ENCODE measurements at regions not wholly inside any gene's neighbourhood (a gene's known extent, or its start where the extent isn't known, plus 50 kb on each side); places are given as distances from the start of the nearest gene placed in this dataset.
A peak's percentile ranks its signal among the peaks of the same experiment; 100 is the strongest.

DNA sequence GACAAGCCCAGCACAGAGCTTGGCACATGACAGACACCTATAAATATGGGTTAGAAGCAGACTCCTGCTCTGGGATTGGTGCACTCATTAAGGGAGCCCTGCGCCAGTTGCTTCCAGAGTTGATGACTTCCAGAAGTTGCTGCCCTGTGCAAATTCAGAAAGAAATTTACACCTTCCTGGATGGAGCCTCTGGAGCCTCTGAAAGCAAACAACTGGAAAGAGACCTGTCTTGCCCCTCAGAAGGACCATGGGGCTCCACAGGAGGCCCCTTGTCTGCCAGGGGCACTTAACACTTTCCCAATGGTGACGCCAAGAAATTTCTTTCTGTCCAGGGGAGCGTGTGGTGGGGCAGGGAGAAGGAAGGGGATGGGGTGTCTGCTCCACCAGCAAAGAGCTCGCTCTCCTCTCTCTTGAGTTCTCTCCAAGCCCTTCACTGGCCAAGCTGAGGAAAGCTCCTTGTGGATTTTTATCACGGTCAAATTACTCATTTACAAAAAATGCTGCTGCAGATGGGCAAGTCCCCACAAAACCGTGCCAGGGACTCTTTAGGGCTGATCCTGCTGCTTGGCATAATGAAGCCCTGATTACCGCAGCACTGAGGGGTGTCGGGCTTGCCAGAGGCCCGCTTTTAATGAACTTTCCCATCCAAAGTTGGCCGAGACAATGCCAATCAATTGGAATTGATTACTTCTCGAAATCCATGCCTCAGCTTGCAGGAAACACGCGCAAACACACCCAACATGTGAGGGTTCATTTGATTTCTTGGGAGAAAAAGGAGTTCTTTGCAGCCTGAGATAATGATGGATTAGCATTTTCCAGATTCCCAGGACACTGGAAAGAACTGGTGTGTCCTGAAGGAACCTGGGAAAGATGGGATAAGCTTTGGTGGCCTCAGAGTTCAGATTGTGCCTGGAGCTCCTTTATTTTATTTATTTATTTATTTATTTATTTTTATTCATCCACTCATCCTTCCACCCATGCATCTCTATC is 583.6 kb upstream of the CDH5 start:
- peak in 17 of 56 donors; percentile 1 to 35 (median 20) for DNase-seq

DNA sequence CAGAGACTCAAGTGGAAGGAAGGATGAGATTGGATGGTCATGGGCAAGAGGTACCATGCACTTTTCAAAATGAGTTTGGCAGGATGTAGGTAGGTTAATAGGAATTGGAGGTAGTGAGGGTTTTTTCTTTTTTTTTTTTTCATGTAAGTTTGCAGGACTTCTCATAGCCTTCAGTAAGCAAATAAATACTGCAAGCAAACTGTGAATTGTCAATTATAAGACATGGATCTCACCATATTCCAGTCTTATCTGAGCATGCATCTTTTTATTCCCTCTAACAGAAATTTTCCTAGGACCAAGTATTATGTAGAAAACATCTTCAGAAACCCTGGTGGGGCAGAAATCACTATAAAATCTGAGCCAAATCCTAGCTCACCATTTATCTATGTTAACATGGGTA is 584.6 kb upstream of the CDH5 start:
- DNase-seq, result no peak

DNA sequence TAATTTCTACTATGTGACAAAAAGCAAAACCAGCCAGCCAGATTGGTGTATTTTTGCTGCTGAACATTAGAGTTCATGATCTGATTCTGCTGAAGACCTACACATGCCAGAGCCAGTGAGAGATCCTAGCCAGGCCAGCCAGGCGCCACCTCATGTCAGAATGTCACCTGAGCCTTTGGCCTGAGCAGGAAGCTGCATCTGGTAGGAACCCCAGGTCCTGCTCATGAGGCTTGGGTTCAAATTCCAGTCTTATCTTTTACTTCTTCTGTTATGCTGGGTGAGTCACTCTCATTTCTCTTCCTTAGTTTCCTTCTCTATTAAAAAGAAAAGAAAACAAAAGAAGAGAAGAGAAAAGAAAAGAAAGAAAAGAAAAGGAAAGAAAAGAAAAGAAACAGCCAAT is 585.1 kb upstream of the CDH5 start:
- peak in 1 of 56 donors; percentile 4 for DNase-seq

DNA sequence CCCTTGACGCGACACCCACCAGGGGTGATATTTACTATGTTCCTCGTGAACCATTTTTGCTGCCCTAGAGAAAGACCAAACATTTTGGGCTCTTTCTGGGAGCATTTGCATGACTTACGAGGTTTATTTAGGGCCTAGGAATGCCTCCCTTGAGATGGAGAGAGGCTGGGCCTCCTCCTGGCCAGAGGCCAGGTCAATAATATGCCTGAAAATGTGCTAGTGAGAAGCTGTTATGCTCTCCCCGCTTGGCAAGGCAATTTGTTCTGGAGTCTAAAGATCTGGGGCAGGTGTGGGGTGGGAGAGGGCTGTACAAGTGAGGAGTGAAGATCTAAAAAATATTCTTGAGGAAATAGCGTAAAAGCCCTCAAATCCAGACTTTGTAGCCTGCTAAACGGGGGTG is 587.3 kb upstream of the CDH5 start:
- DNase-seq, result no peak

DNA sequence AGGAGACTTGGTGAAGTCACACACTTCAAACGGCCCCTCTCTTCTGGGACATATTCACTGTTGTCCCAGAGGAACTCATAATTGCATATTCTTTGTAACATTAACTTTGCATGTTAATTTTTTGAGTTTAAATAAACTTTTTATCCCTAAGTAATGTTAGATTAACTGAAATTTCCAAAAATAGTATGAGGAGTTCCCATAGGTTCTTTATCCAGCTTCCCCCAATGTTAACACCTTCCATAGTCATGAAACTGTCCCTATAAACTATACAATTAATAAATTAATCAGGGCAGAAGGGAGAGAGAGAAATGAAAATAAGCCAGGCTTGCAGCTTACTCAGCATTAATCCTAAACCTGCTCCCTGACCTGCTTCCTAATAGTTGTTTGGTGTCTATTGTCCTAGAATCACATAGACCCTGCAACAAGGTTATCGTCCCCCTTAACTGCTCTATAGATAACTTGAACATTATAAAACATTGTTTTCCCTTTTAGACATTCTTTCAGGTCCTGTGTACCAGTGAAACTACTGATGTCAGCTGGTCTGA is 589.8 kb upstream of the CDH5 start:
- DNase-seq, result no peak

DNA sequence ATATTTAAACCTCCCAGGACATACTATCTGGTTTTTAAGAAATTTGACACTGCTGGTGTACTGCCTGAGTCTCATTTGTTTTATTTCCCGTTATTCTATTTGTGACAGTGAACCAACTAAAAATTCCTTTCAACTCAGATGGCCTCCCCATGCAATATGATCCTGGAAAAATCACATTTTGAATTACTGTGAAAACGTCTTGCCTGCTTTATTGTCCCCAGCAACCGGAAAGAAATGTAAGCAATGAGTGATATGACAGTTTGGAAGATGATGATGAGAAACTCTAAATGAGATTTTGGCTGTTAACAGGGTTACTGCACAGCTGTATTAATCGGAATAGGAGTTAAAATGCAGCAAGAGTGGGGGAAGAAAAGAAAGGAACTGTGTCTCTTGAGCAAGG is 590.7 kb upstream of the CDH5 start:
- no peak for DNase-seq

DNA sequence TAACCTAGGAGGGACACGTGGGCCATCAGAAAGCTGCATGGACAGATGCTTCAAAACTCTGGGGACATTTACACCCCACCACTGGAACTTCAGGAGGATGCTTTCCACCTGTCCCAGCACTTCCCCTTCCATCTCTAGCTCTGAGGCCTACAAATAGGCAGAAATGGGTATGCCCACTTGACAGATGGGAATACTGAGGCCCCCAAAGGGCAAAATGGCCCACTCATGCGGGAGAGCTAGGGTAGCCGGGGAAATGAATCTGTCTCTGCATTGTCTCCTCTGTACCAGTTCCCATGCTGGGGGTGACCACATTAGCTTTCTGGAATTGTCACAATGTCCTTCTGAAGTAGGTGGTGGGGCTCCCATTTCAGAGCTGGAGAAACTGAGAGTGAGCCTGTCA is 592.1 kb upstream of the CDH5 start:
- DNase-seq, result no peak

DNA sequence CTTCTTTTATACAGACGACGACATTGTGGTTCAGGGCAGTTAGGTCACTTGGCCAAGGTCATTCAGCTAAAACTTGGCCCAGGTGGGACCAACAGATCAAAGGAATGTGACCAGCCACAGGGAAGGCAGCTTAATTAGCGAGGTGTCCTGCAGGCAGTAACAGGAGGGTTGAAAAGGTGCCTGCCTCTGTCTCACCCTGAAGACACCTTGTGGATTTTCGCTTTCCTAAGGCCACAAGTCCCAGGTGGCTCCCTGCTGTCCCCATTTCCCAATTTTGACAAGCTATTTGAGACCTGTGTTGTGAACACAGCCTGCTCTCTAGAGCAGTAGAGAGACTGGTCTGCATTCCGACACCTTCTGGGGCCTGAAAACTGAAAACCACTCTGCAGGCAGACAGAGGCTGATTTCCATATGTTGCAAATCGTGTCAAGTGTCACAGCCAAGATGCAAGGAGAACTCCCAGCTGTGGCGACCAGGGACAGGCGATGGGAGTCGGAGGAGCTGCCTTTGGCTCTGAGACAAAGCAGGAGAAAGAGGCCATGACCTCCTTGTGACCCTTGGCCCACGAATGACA is 593.1 kb upstream of the CDH5 start:
- DNase-seq, result no peak

DNA sequence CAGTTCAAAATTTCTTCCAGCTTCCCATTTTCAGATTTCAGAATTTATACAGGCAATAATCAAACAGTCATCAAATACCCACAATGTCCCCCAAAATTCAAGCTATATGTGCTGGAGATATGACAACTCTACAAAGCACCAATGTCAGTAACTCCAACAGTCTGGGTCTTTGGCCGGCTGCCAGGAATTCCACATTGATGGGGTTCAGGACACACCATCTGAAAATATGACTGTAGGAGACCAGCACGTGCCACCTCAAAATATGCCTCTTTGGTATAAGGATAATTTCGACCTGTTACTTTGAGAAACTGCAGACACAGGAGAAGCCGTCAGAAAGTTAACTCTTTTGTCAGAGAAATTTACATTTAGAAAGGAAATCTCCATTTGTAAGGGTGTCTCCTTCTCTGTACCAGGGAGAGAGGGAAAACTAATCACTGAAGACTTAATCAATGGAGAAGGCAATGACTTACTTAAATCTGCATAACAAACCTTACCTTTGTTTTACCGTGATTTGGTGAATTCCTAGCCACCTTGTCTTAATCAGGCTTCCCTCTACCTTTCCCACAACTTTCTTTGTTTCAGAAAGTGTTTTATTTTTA is 594.3 kb upstream of the CDH5 start:
- DNase-seq, result peak in 2 of 56 donors; percentile 1 to 5

DNA sequence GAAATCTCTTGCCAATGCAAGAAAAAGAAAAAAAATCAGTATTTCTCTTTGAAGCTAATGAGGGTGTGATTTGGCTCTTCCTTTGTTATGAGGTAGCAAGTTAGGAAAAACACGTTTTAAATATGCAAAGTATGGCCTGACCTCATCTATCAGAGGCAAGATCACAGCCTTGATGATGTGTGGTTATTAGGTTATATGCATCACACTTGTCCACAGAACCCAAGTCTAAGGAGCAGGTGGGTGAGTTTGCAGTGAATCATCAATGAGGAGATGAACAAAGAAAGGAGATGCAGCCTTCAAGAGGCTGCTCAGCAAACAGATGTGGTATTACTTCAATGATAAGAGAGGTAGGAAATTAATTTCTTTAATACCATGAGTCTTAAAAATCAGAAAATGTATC is 594.8 kb upstream of the CDH5 start:
- DNase-seq, result no peak

DNA sequence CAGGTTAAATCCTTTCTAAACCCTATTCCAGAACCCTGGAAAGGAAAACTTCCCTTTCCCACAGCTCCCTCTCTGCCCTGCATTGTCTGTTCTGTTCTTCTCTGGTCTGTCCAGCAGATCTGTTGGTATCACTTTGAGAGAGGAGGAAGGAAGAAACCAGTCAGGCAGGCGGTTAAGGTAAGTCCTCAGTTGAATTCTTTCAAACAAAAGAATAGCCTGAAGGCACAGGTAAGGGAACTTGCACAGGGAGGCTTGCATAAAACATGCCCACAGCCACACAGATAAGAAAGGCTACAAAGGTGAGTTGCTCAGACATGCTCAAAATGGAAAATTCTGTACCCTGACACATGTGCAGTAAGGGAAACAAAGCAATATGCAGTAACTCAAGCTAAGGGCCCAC is 595.7 kb upstream of the CDH5 start:
- no peak for DNase-seq

DNA sequence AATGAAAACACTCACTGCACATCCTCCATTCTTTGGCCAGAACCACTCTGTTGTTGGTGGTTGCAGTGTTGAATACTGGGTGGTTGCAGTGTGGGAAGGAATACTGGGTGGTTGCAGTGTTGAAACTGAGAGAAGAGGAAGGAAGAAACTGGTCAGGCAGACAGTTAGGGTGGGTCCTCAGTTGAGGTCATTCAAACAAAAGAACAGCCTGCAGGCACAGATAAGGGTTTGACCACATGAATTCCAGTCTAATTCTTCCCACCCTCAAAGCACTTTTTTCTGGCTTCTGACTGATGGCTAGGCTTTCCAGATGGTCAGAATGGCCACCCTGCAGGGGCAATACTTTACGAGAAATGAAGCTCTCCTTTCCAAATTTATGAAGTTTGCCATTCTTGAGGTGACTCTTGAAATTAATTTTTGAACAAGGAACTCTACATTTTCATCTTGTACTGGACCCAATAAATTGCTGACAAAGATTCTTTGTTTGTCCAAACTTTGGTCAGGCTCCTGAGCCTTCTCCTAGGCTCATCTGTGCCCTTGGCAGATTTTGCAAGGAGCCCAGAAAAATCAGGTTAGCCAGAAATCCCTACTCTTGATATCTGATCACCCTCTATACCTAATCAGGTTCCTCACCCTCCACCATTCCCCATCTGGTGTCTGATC is 596.6 kb upstream of the CDH5 start:
- DNase-seq, result no peak

DNA sequence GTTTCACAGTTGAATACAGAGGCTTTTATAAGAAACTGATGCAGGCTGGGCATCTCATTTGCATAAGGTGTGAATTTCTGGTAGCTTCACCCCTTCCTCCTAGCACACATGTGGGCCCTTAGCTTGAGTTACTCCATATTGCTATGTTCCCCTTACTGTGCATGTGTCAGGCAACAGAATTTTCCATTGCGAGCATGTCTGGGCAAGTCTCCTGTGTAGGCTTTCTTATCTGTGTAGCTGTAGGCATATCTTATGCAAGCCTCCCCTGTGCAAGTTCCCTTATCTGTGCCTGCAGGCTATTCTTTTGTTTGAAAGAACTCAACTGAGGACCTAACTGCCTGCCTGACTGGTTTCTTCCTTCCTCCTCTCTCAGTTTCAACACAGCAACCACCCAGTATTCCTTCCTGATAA is 597.4 kb upstream of the CDH5 start:
- no peak for DNase-seq

DNA sequence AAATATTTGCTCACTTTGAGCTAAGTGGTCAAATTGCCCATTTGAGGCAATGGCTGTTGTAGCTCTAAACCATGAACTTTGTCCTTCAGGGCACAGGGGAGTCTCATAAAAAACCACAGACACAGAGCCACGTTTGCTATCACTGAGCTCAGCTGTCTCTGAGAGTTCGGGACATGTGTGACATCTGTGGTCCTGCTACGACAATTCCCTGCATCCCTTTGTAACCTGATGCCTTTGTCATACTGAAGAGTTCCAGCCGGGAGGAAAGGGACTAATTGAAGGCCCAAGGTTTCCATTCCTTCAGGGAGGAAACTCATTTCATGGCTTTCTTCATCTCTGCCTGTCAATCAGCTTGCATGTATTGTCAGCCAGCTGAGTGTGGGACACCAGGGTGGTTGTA is 599.4 kb upstream of the CDH5 start:
- no peak for DNase-seq

DNA sequence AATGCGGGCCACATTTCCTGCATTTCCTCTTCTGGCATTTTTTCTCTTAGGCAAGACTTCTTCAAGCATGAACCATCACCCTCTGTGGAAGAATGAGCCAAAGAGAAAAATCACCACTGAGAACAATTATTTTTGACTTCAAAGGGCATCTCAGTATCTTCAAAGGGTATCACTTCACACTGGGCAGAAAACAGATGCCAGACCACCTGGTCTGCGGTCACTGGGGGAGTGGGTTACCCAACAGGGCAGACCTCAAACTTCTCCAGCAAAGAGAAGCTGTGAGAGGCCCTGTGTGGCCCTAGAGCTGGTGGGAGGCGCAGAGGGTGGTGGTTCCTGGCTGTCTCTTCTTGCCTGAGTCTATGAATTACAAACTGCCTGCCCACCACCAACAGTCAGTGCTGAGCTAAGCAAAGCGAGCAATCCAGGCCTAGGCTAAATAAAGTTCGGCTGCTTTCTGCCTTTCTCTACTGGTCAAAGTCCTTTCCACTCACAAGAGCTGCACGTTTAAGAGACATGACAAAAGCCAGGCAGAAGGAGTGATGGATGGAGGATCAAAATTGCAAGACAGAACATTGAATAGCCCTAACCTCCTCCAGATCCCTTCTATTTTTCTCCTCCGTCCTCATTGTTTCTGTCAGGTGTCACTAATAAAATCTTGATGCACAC is 602.7 kb upstream of the CDH5 start:
- DNase-seq, result no peak

DNA sequence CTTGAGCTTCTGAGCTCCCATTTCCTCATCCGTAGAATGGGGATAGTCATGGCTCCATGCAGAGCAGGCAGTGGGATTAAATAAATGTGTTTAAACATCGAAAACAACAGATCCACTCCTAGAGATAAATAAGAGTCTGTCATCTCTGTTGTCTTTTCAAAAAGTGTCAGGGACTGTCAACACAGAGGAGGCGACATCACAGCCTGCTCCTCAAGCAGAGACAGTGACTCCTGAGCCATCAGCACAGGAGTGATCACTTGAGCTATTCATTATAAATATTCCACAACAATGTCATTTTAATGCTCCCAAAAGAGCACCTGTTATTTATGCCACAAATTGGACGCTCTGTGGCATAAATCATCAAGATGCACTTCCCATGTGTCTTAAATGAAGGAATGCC is 605.6 kb upstream of the CDH5 start:
- DNase-seq, result no peak

DNA sequence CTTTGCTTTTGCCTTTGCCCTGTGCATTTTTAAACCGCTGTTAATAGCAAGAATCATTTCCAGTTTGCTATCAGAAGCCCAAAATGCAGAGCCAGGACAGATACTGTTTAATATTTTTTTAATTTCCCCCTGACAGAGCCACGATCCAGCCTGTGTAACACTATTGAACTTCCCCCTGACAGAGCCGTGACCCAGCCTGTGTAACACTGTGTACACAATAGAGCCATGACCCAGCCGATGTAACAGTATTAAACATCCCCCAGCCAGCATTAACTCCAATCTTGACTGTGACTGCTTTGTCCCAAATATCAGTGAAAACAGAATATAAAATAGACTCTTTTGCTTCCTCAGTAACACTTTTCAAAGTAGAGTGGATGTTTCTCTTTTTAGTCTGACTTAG is 607.9 kb upstream of the CDH5 start:
- DNase-seq, result no peak

DNA sequence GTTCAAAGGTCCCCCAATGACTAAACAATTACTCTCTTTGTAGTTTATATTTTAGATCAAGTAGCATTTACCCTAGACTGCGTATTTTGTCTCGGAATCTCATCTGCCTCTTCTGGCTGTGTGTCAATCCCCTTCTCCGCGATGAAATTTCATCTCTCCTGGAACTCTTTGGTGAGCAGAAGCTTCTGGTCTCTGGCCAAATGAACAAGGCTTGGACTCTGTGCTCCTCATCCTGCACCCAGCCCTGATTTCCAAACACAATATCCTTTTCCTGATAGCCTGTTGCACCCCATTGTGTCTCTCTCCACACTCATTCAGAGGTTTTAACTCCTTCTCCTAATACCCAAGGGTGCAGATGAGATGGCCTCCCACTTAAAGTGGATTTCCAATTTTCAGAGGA is 609.4 kb upstream of the CDH5 start:
- DNase-seq, result no peak

DNA sequence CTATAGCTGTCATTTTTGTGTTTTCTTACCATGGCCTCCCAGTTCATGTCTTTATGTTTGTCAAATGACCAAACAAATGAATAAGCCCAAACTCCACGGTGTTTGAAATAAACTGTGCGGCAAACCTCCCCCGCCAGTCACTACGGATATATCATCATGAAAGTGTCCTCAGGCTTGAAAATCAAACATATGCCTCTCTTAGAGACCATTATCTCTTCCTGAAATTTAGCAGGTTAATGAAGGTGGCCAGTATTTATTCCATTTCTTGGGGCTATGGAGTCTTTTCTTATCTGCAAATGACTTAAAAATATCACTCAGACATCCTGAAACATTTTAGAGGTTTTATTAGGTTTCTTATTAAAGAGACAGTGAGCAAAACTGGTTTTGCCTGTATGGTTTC is 610.3 kb upstream of the CDH5 start:
- no peak for DNase-seq

DNA sequence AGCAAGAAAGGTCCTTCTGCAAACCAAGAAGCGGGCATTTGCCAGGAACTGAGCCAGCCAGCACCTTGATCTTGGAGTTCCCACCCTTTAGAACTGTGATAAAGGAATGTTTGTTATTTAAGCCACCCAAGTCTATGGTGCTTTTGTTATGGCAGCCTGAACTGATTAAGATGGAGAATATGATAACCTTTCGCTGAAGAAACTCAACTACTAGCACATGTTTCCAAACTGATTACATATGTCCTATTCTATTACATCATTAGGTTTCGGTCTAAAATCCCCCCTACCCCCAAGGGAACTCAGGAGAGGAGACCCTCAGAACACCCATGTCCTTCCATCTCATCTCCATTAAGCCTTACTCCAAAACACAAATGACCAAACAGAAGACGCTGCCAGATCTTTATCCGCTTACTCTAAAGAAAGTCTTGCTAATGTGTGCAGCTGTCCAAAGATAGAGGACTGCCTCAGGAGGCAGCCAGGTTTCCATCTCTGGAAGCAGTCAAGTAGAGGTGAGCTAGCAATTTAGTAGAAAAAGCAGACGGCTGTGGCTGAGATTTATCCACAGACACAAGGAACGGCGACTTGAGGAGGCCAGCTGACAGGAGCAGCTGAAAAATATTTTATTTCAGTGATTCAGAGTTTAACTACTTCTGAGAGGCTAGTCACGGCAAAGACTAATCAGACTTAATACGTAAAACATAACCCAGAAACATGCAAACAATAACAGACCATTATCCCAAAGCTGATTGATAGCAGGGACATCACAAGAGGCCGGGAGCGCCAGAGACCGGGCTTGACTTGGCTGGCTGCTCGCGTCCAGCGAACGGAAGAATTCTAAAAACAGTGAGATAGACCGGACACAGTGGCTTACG is 611.4 kb upstream of the CDH5 start:
- no peak for DNase-seq
